IPS-15b (cell line): ENCODE measurements at regions not wholly inside any gene's neighbourhood (a gene's known extent, or its start where the extent isn't known, plus 50 kb on each side); places are given as distances from the start of the nearest gene placed in this dataset.

Source experiments
- H3K27me3 ChIP-seq: one replicate; pipeline ENCODE4 v1.6.1; 2013; ENCODE audit warnings: low read length; ENCODE audit not compliant: control insufficient read depth, insufficient read depth
- H3K36me3 ChIP-seq: one replicate; pipeline ENCODE4 v1.6.1; 2013; ENCODE audit warnings: low read length; ENCODE audit not compliant: control insufficient read depth, insufficient read depth
- H3K4me1 ChIP-seq: one replicate; pipeline ENCODE4 v1.6.1; 2013; ENCODE audit warnings: mild to moderate bottlenecking, low read length; ENCODE audit not compliant: control insufficient read depth, insufficient read depth
- H3K4me3 ChIP-seq: one replicate; pipeline ENCODE4 v1.5.1; 2013; ENCODE audit warnings: low read depth, low read length
- H3K9ac ChIP-seq: one replicate; pipeline ENCODE4 v1.6.1; 2013; ENCODE audit warnings: low read depth, mild to moderate bottlenecking, low read length
- H3K9me3 ChIP-seq: one replicate; pipeline ENCODE4 v1.6.1; 2013; ENCODE audit warnings: mild to moderate bottlenecking, low read length; ENCODE audit not compliant: control insufficient read depth, insufficient read depth

- Histone ChIP-seq H3K36me3 (no peaks in the 10 kb centered on the region), H3K4me1 (no peaks in the 10 kb centered on the region), H3K9ac (no peak overlapping the region), H3K9me3 (no peaks in the 10 kb centered on the region), H3K27me3 (no peaks in the 10 kb centered on the region), H3K4me3 (no peak overlapping the region)
Observed at GRCh38 chr9:28079677-28080076, 506.4 kb upstream of the C9orf72 start.

GRCh38 chr9:28082671-28083070 is 509.4 kb upstream of the C9orf72 start:
- H3K27me3 ChIP-seq, result no peaks in the 10 kb centered on the region
- H3K9me3 ChIP-seq, result no peaks in the 10 kb centered on the region
- H3K9ac ChIP-seq, result no peak overlapping the region
- H3K4me1 ChIP-seq, result no peaks in the 10 kb centered on the region
- H3K36me3 ChIP-seq, result no peaks in the 10 kb centered on the region
- no peak overlapping the region for H3K4me3 ChIP-seq

- no peak overlapping the region for H3K9ac ChIP-seq
- no peaks in the 10 kb centered on the region for H3K4me1 ChIP-seq
- no peaks in the 10 kb centered on the region for H3K27me3 ChIP-seq
- no peaks in the 10 kb centered on the region for H3K9me3 ChIP-seq
- H3K4me3 ChIP-seq, result no peak overlapping the region
- H3K36me3 ChIP-seq, result no peaks in the 10 kb centered on the region
Observed at GRCh38 chr9:28086881-28087280, 513.6 kb upstream of the C9orf72 start.

GRCh38 chr9:28092981-28093936 is 520.0 kb upstream of the C9orf72 start:
- no peaks in the 10 kb centered on the region for H3K27me3 ChIP-seq
- H3K9ac ChIP-seq, result no peak overlapping the region
- H3K4me3 ChIP-seq, result no peak overlapping the region
- no peaks in the 10 kb centered on the region for H3K36me3 ChIP-seq
- H3K9me3 ChIP-seq, result no peaks in the 10 kb centered on the region
- H3K4me1 ChIP-seq, result no peaks in the 10 kb centered on the region

GRCh38 chr9:28101509-28101908 is 528.2 kb upstream of the C9orf72 start:
- H3K9ac ChIP-seq, result no peak overlapping the region

GRCh38 chr9:28105001-28105400 is 531.7 kb upstream of the C9orf72 start:
- Histone ChIP-seq H3K4me3 (no peak overlapping the region), H3K27me3 (no peaks in the 10 kb centered on the region), H3K36me3 (no peaks in the 10 kb centered on the region), H3K4me1 (no peaks in the 10 kb centered on the region), H3K9ac (no peak overlapping the region), H3K9me3 (no peaks in the 10 kb centered on the region)

More at GRCh38 chr9:28101509-28101908, 528.2 kb upstream of the C9orf72 start:
- no peaks in the 10 kb centered on the region for H3K9me3 ChIP-seq
- no peaks in the 10 kb centered on the region for H3K27me3 ChIP-seq
- no peak overlapping the region for H3K4me3 ChIP-seq
- H3K36me3 ChIP-seq, result no peaks in the 10 kb centered on the region
- H3K4me1 ChIP-seq, result no peaks in the 10 kb centered on the region

GRCh38 chr9:28120184-28120583 is 546.9 kb upstream of the C9orf72 start:
- Histone ChIP-seq H3K9me3 (no peaks in the 10 kb centered on the region), H3K4me1 (peaks cover 2% of the 10 kb centered on the region), H3K9ac (no peak overlapping the region), H3K36me3 (no peaks in the 10 kb centered on the region), H3K4me3 (no peak overlapping the region), H3K27me3 (no peaks in the 10 kb centered on the region)

GRCh38 chr9:28120626-28121025 is 547.3 kb upstream of the C9orf72 start:
- H3K27me3 ChIP-seq, result no peaks in the 10 kb centered on the region
- no peaks in the 10 kb centered on the region for H3K9me3 ChIP-seq
- H3K4me1 ChIP-seq, result peaks cover 2% of the 10 kb centered on the region
- no peaks in the 10 kb centered on the region for H3K36me3 ChIP-seq
- H3K4me3 ChIP-seq, result no peak overlapping the region
- no peak overlapping the region for H3K9ac ChIP-seq

GRCh38 chr9:28121366-28121765 is 548.1 kb upstream of the C9orf72 start:
- H3K9me3 ChIP-seq, result no peaks in the 10 kb centered on the region
- H3K9ac ChIP-seq, result no peak overlapping the region
- no peaks in the 10 kb centered on the region for H3K27me3 ChIP-seq
- H3K4me3 ChIP-seq, result no peak overlapping the region
- no peaks in the 10 kb centered on the region for H3K36me3 ChIP-seq
- H3K4me1 ChIP-seq, result peaks cover 2% of the 10 kb centered on the region

- Histone ChIP-seq H3K27me3 (no peaks in the 10 kb centered on the region), H3K9me3 (no peaks in the 10 kb centered on the region), H3K4me1 (no peaks in the 10 kb centered on the region)
Observed at GRCh38 chr9:28124917-28125316, 551.6 kb upstream of the C9orf72 start.

GRCh38 chr9:28127101-28127500 is 553.8 kb upstream of the C9orf72 start:
- Histone ChIP-seq H3K4me1 (no peaks in the 10 kb centered on the region), H3K36me3 (no peaks in the 10 kb centered on the region), H3K9me3 (no peaks in the 10 kb centered on the region), H3K9ac (no peak overlapping the region), H3K4me3 (no peak overlapping the region), H3K27me3 (no peaks in the 10 kb centered on the region)

More at GRCh38 chr9:28124917-28125316, 551.6 kb upstream of the C9orf72 start:
- Histone ChIP-seq H3K36me3 (no peaks in the 10 kb centered on the region), H3K4me3 (no peak overlapping the region), H3K9ac (no peak overlapping the region)

- H3K9me3 ChIP-seq, result no peaks in the 10 kb centered on the region
- H3K27me3 ChIP-seq, result no peaks in the 10 kb centered on the region
- H3K4me3 ChIP-seq, result no peak overlapping the region
- no peaks in the 10 kb centered on the region for H3K36me3 ChIP-seq
- no peak overlapping the region for H3K9ac ChIP-seq
- peaks cover 8% of the 10 kb centered on the region for H3K4me1 ChIP-seq
Observed at GRCh38 chr9:28134446-28134976, 561.2 kb upstream of the C9orf72 start.
